ENCODE measurements at regions not wholly inside any gene's neighbourhood (a gene's known extent, or its start where the extent isn't known, plus 50 kb on each side); places are given as distances from the start of the nearest gene placed in this dataset.
"Not testable (repeated sequence)": the region's sequence is repeated elsewhere in the genome, so short reads cannot be mapped to it uniquely, and the experiment has no call there.

DNA sequence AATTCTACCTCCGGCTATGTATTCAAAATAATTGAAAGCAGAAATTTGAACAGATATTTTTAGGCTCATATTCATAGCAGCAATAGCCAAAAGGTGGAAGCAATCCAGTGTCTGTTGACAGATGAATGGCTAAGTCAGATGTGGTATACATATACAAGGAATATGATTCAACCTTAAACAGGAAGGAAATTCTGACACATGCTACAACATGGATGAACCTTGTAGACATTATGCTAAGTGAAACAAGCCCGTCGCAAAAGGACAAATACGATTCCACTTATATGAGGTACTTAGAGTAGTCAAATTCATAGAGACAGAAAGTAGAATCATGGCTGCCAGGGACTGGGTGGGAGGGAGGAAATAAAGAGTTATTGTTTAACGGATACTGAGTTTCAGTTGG is 331.6 kb downstream of the PCNX1 start:
- no peak for DNase-seq
- TF ChIP-seq GATA1 (IDR thresholded peaks at IDR 0.05; ENCODE audit: low read depth, low read length): no peak
- TF ChIP-seq POLR2A (IDR thresholded peaks at IDR 0.05; ENCODE audit: low read length): no peak

DNA sequence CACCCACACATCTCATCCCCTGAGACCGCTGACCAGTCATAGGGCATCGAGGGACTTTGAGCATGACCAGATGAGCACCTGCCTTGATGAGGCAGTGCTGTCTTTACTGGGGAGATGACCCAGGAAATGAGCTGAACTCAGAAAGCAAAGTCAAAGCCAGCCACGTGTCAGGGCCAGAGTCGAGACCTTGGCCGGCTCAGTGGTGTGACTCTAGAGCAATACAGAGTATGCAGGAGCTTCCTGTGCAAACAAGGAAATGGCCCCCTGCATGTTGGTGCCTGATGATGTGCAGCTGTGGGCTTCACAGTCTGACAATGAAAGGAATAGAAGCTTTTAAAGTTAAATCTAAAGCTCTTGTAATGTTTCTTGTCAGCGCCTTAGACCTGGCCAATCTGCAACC is 332.9 kb downstream of the PCNX1 start:
- TF ChIP-seq POLR2A (IDR thresholded peaks at IDR 0.05; ENCODE audit: low read length): no peak
- no peak for TF ChIP-seq GATA1 (IDR thresholded peaks at IDR 0.05; ENCODE audit: low read depth, low read length)
- no peak for DNase-seq

DNA sequence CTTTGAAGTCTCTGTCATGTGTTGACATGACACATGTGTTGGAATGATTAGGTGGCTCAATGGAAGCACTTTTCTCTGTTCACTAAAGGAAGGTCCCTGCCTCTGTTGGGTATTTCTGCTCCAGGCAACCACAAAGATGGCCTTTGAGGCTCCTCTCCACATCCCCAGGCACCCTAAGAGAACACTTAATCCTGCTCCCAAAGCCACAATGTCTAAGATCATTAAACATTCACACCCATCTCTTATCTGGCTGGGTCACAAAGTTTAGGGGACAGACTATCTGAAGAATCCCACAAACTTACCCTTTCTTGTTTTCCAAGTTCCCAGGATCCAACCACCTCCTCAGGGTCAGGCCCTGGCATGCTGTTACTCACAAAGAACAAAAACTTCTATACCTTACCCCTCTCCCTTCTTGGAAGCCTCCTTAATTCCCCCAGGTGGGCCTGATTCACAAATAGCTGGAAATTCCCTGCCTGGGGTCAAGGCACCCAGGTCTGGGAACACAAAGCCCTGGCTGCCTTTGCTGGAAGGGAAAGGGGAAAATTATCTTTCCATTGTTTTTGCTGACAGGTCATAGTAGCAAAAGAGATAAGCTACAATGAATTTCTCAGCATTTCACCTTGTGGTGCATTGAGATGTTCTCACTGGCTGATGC is 333.7 kb downstream of the PCNX1 start:
- DNase-seq: no peak
- TF ChIP-seq POLR2A (IDR thresholded peaks at IDR 0.05; ENCODE audit: low read length): no peak
- TF ChIP-seq GATA1 (IDR thresholded peaks at IDR 0.05; ENCODE audit: low read depth, low read length): no peak

DNA sequence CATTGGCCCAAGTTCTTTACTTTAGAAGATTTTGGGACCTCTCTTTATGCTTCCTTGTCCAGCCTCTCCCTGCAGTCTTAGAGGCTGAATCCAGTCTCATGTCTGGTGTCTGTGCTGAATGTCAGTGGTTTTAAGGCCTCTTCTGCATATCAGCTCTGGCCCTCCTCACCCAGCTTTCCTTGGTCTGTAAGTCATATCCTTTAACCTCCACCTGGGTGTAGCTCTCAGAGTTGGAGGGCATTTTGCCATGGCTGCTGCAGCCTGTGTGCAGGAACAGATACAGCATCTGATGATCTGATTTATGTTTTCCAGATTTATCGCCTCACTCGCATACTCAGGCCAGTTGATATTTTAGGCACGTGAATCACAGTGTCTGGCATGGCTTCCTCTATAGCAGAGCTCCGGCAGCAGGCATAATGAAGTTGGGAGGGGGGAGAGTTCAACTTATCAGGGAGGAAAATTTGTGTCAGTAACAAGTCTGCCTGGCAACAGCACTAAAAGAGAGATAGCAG is 335.0 kb downstream of the PCNX1 start:
- TF ChIP-seq GATA1 (IDR thresholded peaks at IDR 0.05; ENCODE audit: low read depth, low read length) (no peak), POLR2A (IDR thresholded peaks at IDR 0.05; ENCODE audit: low read length) (no peak)
- no peak for DNase-seq

DNA sequence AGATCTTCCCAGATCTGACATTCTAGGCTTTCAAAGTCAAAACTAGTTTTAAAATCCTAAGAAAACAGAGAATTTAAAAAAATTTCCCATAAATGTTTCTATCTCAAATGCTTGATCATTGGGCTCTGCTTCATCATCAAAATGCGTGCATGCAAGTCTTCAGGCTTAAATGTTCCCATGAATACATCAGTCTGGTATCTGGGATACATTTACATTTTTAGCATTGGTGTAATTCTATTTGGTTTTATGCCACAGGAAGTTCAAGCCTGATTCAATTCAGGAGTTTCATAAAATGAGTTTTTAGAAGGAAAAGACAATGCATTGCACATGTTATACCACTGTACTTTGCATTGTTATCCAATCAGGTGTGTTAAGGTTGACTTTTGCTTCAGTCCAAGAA is 336.4 kb downstream of the PCNX1 start:
- TF ChIP-seq POLR2A (IDR thresholded peaks at IDR 0.05; ENCODE audit: low read length): no peak
- TF ChIP-seq GATA1 (IDR thresholded peaks at IDR 0.05; ENCODE audit: low read depth, low read length): no peak
- DNase-seq: no peak

DNA sequence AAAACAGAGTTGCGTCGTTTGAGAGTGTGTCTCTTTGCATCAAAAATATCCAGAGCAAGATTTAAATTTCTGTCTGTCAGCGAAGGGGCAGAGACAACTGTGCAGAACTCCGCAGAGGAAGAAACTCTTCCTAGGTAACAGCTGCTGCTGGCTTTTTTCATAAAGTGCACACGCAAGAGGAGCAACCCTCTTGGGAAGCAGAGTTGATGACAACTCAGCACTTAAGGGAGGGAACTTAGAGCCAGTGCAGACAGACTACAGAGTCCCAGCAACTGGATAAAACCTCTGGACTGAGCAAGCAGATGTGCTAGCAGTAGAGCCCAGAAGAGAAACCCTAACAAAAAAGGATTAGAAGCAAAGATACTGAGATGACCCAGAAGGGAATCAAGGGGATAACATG is 337.1 kb downstream of the PCNX1 start:
- TF ChIP-seq GATA1 (IDR thresholded peaks at IDR 0.05; ENCODE audit: low read depth, low read length) (no peak), POLR2A (IDR thresholded peaks at IDR 0.05; ENCODE audit: low read length) (no peak)
- no peak for DNase-seq

DNA sequence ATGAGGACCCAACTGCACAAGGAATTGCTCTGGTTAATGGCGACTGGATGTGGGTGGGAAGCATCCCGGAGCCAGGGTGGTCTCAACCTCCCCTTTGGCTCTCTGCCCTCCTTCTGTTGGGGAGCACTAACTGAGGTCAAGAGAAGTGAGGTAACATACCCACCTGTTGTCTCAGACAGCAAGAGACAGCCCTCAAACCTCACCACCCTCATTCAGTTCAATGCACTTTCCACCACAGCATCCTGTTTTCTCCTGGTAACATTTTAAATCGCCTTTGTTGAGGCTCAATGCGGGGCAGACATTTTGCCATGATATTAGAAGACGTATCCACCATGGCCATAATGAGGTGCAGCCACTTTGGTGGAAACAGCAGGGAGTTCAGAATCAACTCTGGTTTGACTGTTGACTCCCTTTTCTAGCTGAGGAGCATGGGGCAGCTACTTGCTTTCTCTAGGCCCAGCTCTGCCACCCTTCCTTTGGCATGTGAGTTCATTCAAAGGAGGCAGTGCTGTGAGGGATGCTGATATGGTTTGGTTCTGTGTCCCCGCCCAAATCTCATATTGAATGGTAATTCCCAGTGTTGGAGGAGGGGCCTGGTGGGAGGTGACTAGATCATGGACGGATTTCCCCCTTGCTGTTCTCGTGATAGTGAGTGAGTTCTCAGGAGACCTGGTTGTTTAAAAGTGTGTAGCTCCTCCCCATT is 338.6 kb downstream of the PCNX1 start:
- DNase-seq: no peak
- no peak for TF ChIP-seq POLR2A (IDR thresholded peaks at IDR 0.05; ENCODE audit: low read length)
- no peak for TF ChIP-seq GATA1 (IDR thresholded peaks at IDR 0.05; ENCODE audit: low read depth, low read length)

DNA sequence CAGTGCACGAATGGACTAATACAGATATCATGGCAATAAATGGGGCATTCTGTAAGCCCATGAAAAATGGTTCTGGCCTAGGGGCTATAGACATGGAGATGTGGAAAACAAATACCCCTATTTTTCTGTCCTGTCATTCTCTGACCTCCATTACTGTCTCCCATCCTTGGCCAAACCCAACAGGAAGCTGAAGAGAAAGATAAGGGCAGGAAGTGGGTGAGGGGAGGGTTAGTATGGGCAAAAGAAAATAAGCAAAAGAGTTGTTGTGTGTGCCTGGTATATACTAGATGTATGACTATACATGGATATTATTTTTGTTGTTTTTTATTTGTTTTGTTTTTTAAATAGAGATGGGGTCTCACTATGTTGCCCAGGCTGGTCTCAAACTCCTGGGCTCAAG is 339.3 kb downstream of the PCNX1 start:
- DNase-seq: no peak

DNA sequence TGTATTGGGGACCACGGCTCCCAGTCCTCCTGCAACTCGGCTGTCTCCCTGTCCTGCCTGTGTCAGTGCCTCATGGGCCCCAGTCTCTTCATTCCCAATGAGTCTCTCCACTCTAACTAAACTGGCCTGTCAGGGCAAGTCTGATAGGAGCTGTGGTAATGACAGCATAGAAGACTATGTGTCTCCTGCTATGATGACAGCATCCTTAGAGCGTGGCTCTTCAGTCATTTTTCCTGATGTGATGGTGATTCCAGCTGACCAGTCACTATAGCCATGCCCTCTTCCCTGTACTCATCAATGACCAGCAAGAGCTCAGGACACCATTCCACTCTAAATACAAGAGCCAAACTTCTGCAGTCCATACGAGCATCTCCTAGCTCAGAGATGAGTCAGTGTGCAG is 339.8 kb downstream of the PCNX1 start:
- TF ChIP-seq GATA1 (IDR thresholded peaks at IDR 0.05; ENCODE audit: low read depth, low read length) (no peak), POLR2A (IDR thresholded peaks at IDR 0.05; ENCODE audit: low read length) (no peak)
- no peak for DNase-seq

More for the DNA sequence above, 339.3 kb downstream of the PCNX1 start:
- TF ChIP-seq GATA1 (IDR thresholded peaks at IDR 0.05; ENCODE audit: low read depth, low read length) (no peak), POLR2A (IDR thresholded peaks at IDR 0.05; ENCODE audit: low read length) (no peak)

DNA sequence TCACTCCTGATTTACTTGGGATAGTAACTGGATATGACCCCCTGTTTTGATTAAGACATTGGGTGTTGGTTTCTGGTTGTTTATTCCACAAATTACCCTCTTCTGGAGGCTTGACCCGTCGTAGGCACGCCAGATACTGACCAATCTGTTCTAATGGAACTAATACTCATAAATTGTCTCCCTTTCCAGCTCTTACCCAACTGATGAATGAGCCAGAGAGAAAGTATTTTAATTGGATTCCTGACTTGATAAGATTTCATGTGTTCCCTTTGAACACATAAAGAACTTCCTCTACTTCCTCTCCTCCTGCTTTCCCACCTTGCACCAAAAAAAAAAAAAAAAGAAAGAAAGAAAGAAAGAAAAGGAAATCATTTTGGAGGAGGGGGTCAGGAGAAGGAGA is 340.9 kb downstream of the PCNX1 start:
- TF ChIP-seq GATA1 (IDR thresholded peaks at IDR 0.05; ENCODE audit: low read depth, low read length): no peak
- no peak for TF ChIP-seq POLR2A (IDR thresholded peaks at IDR 0.05; ENCODE audit: low read length)
- no peak for DNase-seq

DNA sequence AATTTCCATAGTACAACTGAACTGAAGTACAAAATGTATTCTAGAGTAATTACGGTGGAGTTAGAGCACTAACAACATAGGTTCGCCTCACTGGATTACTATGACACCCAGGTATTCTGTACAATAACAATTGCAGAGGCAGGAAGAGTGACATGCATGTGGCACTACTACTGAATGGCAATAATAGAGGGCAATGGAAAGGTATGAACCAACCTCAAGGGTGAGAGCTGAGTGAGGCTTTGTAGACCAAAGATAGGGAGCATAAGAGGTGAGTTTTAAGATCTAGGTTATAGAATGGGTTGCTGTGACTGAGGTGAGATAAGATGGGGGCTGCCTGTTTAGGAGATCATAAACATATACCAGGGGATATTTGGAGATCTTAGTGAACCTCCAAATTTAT is 343.1 kb downstream of the PCNX1 start:
- TF ChIP-seq GATA1 (IDR thresholded peaks at IDR 0.05; ENCODE audit: low read depth, low read length): no peak
- no peak for TF ChIP-seq POLR2A (IDR thresholded peaks at IDR 0.05; ENCODE audit: low read length)
- no peak for DNase-seq

DNA sequence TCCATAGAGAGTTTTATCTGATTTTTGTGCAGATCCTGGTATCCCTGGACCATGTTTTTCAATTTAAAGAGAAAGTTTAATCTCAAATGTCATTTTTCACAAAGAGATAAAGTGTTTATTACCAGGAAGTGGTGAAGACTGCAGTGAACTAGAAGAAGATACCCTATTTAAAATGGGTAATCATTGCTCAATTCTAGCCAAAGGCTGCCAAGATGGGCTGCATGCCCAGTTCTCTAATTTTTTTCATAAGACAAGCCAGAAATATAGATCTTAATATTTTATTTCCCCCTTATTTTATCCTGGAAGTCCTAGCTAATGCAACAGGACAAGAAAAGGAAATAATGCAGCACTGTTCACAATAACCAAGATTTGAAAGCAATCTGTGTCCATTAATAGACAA is 343.5 kb downstream of the PCNX1 start:
- DNase-seq: no peak
- TF ChIP-seq GATA1 (IDR thresholded peaks at IDR 0.05; ENCODE audit: low read depth, low read length) (no peak), POLR2A (IDR thresholded peaks at IDR 0.05; ENCODE audit: low read length) (no peak)

DNA sequence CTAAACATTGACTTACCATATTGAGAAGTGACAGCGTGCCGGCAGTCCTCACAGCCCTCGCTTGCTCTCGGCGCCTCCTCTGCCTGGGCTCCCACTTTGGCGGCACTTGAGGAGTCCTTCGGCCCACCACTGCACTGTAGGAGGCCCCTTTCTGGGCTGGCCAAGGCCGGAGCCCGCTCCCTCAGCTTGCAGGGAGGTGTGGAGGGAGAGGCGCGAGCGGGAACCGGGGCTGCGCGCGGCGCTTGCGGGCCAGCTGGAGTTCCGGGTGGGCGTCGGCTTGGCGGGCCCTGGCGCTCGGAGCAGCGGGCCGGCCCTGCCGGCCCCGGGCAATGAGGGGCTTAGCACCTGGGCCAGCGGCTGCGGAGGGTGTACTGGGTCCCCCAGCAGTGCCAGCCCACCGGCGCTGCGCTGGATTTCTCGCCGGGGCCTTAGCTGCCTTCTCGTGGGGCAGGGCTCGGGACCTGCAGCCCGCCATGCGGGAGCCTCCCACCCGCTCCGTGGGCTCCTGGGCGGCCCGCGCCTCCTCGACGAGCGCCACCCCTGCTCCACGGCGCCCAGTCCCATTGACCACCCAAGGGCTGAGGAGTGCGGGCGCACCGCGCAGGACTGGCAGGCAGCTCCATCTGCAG is 346.9 kb downstream of the PCNX1 start:
- not testable (repeated sequence) for DNase-seq

DNA sequence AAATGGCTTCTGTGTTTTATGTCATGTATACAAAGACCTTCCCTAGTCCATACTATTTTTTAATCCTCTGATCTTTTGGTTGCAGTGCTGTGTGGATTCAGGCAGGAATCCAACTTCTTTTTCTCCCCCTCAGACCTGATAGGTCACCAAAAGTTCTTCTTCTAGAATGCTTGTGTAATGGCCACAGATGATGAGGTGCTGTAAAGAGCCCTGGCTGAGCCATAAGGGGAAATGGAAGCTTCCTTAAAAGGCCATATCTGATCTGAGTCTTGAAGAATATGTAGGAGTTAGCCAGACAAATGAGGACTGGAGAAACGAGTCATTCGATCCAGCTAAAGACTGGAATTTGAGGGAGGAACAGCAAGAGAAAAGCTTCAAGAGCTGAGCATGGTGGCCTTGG is 353.9 kb downstream of the PCNX1 start:
- DNase-seq: no peak
- TF ChIP-seq GATA1 (IDR thresholded peaks at IDR 0.05; ENCODE audit: low read depth, low read length): no peak
- TF ChIP-seq POLR2A (IDR thresholded peaks at IDR 0.05; ENCODE audit: low read length): no peak

DNA sequence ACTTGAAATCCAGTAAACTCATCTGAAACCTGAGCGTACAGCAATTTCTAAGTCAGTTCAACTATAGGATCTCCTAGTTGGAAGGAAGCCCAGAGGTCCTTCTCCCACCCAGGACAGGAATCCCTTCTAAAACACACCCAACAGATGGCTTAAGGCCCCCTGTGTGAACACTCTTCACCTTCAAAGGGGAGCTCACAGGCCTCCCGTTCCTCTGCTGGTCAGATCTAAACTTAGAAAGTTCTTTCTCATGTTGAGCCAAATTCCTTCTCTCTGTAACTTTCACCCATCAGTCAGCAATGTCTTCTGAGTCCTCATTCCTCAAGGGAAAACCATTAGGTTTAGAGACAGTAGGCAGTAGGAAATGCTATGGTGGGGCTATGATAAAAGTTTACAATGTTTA is 355.2 kb downstream of the PCNX1 start:
- DNase-seq: no peak
- TF ChIP-seq POLR2A (IDR thresholded peaks at IDR 0.05; ENCODE audit: low read length) (no peak), GATA1 (IDR thresholded peaks at IDR 0.05; ENCODE audit: low read depth, low read length) (no peak)

Measured in erythroblast (primary cell).